NCI-H1417 (cell line): ENCODE measurements at regions not wholly inside any gene's neighbourhood (a gene's known extent, or its start where the extent isn't known, plus 50 kb on each side); places are given as distances from the start of the nearest gene placed in this dataset.

Experiments
- DNase-seq, 3 experiments: peaks; one replicate each; lab custom pipeline; 2025; lab: John Stamatoyannopoulos, UW

- DNase-seq, result no peak
Measured at GRCh38 chr11:80365076-80365725, 924.4 kb upstream of the TENM4 start.

GRCh38 chr11:80362563-80363340 lies 921.9 kb upstream of the TENM4 start:
- no peak for DNase-seq

GRCh38 chr11:80355251-80355650 lies 914.4 kb upstream of the TENM4 start:
- DNase-seq, result no peak

DNA sequence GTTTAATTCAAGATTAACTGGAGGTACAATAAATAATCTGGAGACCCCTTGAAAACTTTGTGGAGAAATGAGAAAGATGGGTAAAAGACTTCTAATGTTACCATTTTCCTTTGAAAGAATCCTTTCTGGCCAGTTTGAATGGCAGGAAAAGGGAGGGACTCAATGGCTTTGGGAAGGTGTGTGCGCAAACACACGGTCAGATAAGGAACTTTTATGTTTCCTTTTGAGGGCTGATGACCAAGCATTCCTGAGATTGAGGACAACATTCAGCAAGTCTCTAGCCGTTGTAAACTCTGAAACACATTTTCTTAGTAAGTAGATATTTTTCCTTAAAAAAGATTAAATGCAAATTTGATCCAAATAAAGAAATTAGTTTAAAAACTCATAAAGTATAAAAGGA lies 909.7 kb upstream of the TENM4 start:
- DNase-seq, result no peak

- DNase-seq, result no peak
Measured at GRCh38 chr11:80349997-80350396, 909.2 kb upstream of the TENM4 start.

DNA sequence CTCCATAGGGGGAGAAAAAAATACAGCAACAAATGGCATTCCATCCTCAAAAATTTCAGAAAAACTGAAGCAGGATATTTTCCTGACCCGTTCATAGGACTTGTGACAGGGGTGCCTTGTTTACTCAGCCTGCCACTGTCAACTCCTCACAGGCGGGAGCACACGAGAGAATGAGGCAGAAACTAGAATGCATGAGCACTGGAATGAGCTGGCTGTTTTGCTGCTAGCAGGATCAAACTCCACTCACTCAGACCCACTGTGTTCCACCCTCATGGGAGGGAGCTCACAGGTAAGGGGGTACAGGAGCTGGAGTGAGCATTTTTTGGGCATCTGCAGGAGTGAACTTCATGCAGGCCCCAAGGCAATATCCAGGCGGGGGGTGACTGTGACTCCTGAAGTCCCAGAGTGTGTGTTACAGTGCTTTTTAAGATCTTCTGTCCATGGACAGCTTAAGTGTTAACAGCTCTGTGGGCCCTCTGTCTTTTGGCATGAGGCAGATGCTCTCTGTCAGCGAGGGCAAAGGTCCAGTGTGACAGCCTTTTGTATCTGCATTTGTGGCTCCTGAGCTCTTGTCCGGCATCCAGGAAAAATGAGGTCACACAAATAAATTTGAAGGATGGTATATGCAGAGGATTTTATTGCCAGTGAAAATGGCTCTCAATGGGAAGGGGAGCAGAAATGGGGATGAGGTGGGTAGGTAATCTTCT lies 905.7 kb upstream of the TENM4 start:
- peak in 1 of 3 experiments; percentile 19 for DNase-seq

DNA sequence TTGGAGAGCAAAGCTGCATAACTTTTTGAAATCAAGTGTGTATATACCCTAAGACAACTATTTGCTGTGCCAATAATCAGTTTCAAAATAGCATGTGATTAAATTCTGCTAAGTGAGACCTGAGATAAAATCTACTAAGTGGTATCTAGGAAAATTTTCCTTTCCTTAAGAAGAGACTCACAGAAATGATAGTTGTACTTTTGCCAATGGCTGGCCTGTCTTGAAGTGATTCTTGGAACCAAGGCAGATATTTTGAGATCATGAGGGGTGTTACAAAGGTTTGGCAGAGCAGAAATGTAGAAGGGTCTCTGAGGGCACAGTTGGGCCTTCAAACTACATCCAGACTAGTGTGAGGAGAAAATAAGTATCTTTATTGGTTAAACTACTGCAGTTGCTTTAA lies 902.6 kb upstream of the TENM4 start:
- DNase-seq, result no peak

GRCh38 chr11:80338231-80338630 lies 897.4 kb upstream of the TENM4 start:
- DNase-seq, result no peak

DNA sequence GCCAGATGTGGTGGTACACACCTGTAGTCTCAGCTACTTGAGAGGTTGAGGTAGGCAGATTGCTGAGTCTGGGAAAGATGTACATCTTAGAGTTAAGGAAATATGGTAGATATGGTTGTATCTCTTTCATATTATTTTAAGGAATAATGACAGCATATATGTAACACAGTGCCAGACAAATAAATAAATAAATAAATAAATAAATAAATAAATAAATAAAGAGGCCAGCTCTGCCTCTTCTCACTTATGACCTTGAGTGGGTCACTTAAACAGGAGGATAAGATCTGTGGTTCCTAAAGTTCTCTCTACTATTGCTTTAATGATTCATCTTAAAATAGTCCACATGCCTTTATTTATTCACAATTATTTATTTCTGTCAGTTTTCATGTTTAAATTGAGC lies 890.9 kb upstream of the TENM4 start:
- DNase-seq, result no peak

DNA sequence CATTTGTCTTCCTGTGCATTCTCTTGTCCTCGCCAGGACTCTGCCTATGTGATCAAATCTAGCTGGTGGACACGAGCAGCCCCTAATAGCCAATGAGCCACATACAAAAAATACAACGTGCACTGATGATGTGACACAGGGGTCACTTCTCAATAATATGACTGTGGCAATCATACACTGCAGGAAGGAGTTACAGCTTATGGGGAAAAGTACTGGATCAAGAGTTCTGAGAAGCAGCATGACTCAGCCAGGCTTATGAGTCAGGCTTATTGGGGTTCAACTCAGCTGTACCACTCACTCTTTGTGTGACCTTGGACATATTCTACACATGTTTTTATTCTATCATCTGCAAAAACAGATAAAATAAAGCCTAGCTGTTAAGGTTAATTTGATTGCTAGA lies 889.4 kb upstream of the TENM4 start:
- DNase-seq, result no peak

GRCh38 chr11:80328774-80329173 lies 887.9 kb upstream of the TENM4 start:
- DNase-seq, result no peak

DNA sequence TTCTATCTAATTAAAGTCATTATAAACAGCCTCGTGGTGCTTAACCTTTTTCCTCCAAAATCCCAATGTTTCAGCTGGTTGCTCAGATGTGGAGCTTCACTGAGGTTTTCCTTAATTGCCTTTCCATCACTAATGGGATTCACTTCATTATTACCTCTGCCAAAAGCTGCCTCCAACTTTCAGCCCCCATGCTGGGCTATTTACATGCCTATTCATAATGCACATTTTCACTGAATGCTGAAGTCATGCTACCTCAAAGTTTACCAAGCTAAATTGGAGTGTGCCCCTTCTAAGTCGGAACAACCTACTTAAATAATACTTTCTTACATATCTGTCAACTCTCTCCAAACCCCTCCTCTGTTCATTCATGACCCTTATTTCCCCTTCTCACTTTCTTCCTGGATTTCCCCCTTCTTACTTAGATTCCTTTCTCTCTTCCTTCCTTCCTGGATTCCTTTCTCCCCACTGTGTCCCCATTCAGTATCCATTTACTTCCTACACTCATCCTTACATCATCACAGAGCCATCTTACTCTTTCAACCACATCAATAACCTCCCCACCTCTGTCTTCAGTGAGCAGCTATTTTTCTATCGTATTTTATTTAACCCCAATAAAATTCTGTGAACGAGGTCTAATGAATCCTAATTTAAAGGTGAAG lies 887.3 kb upstream of the TENM4 start:
- no peak for DNase-seq

DNA sequence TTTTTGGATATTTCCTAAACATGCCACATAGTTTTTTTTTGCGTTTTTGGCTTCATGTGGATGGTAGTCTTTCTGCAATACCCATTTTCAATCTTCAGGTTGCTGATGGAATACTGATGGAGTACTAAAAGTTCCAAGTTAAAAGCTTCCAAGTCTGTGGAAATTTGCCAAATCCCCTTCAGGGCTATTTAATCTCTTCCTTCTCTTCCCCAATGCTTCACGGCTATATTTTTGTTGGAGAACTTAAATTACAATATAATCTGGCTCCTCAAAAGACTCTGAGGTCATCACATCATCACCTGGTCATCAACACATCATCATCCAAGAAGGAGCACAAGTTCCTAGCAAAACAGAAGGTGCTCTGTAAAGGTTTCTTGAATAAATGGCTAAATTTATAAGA lies 881.0 kb upstream of the TENM4 start:
- no peak for DNase-seq

- DNase-seq, result peak in 2 of 3 experiments; percentile 63 to 85
Measured at GRCh38 chr11:80320765-80321164, 879.9 kb upstream of the TENM4 start.

- peak; percentile 28 to 88 (median 41) for DNase-seq
Measured at GRCh38 chr11:80320226-80320625, 879.4 kb upstream of the TENM4 start.

GRCh38 chr11:80317612-80318011 lies 876.8 kb upstream of the TENM4 start:
- DNase-seq, result peak in 1 of 3 experiments; percentile 27

DNA sequence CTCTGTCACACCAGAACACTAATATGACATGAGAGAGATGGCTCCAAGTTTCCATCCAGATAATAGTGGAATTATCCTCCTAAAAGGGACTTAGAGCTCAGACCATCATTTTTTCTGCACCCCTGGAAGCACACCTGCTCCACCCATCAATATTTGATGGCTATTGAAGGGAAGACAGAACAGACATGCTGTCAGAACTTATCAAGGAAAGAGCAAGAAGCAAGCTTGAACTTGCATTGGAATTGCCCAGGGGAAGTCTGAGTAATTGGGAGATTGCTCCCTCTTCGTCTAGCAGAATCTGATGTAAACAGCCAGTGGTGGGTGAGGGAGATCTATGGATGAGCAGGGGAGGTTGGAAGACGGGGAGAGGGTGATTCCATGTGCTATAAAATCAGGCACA lies 874.4 kb upstream of the TENM4 start:
- peak in 1 of 3 experiments; percentile 34 for DNase-seq

DNA sequence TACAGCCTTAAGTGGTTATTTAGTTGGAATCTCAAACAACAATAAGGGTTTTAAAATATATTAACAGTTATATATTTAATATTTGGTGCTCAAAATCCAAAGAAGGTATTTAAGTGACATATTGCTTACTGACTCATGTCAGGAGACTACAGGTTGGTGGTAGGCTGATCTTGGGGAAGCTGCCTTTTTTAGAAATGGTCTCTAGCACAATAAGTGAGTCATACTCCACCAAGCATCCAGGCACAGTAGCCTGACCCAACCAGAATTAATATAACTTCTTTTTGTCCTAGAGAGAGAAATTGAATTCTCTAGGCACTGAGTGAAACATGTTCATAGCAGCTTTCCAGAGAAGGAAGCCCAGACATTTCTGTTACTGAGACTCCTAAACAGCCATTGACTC lies 868.5 kb upstream of the TENM4 start:
- DNase-seq, result no peak

DNA sequence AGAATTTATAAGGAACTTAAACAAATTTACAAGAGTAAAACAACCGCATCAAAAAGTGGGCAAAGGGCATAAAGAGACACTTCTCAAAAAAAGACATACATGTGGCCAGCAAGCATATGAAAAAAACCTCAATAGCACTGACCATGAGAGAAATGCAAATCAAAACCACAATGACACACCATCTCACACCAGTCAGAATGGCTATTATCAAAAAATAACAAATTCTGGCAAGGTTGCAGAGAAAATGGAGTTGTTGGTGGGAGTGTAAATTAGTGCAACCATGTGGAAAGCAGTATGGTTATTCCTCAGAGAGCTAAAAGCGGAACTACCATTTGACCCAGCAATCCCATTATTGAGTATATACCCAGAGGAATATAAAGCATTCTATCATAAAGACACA lies 866.8 kb upstream of the TENM4 start:
- DNase-seq, result no peak

GRCh38 chr11:80297858-80298632 lies 857.2 kb upstream of the TENM4 start:
- no peak for DNase-seq

DNA sequence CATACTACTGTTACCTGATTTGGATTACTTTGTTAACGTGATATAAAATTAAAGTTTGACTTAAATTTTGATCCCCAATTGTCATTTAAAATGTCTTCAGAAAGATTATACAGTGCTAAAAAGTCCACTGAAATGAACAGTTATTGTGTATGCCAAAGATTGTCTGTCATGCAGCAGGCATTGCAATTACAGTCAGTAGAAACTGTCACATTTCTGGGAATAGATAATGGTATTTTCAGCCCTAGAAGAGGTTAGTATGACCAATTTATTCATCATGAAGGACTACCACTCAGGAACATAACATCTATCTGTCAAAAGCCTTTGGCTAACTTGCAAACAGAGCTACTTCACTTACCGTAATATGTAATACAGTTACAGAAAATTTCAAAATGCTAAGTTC lies 852.5 kb upstream of the TENM4 start:
- no peak for DNase-seq
